ENCODE measurements at regions not wholly inside any gene's neighbourhood (a gene's known extent, or its start where the extent isn't known, plus 50 kb on each side); places are given as distances from the start of the nearest gene placed in this dataset.
"Not testable (repeated sequence)": the region's sequence is repeated elsewhere in the genome, so short reads cannot be mapped to it uniquely, and the experiment has no call there.

DNA sequence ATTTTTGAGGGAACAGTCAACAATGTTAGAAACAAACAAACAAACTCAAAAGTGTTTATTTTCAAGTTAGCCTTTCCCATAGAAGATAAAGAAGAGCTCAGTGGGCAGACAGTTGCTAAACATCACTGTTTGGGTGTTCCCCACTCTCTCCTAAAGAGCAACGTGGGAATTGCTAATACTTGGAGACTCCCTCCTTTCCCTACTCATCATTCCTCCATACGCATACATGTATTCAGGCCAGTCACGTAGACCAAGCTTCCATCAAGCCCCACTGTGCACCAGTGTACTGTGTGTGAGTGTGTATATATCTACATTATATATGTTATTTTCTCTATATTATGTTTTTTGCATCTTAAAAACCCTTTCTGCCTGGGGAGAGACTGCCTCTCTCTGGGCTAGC, 115.0 kb upstream of the EGFLAM start:
- no peak for DNase-seq

DNA sequence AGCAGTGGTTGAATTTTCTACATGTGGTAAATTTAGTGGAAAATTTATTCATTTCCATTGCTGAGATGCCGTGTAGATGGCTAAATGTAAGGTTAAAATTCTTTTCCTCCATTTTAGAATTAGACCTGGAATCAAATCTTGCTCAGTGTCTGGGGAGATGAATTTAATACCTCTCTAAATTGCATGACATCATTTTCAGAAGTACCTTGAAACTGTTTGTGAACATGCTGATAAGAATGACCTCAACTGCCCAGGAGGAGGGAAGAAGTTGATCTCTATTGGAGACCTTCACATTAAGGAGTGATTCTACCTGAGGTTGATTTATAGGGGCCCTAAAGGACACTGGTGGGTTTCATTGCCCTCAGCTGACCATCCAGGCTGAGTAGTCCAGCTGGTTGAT, 116.7 kb upstream of the EGFLAM start:
- DNase-seq = no peak

DNA sequence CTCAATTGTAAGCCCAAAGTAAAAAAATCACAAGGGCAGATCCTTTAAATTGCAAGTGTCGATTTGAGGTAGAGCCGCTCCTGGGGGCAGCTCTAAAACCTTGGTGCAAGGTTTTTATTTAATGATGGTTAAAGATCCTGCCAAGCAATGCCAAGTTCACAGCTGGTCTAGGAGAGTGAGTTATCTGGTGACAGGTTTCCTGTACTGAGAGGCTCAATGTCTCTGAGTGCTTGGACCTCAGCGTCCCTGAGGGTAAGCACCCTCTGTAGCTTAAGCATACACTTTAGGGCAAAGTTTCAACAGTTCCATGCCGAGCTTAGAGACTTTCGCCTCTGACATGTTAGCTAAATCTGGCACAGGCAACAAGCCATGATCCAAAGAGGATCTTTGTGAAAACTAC, 119.8 kb upstream of the EGFLAM start:
- DNase-seq = no peak

DNA sequence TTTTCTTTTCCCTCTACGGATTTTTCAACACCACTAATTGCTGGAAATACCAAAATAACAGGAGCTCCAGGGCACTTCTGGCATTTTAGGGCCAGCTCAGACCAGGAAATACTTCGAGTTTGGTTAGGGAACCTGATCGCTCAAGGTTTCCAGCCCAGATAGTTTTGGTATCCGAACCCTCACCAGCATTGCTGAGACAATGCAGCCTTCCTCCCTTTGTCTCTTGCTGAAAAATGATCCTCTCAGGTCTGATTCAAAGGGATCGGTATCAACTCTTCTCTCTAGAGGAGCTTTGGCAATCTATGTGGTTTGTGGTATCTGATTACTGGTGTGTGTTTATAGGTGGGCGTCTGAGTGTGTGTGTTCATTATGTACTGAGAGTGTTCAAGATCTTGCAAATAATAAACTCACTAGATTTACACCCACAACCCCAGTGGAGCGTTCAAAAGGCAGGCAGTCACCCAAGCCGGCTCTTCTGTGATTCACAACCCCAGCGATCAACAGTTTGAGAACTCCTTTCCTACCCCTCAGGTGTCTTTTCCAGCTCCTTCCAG, 122.8 kb upstream of the EGFLAM start:
- DNase-seq = no peak

DNA sequence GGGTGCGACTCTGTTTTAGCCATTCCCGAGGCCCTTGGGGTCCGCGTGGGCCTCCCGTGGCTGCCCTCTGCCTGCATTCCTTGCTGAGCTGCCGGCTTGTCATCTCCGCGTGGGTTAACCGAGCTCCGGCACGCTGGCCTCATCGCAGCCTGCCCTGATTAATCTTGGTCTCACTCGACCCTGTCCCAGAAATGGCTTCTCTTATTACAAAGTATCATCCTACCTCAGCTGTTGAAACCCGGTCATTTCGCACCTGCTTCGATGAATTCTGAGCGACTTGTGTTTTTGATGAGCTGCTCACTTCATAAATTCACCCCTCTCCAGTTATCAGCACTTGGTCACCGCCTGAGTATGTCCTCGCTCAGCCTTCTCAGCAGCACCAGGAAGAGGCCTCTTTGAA, 123.5 kb upstream of the EGFLAM start:
- DNase-seq = no peak

DNA sequence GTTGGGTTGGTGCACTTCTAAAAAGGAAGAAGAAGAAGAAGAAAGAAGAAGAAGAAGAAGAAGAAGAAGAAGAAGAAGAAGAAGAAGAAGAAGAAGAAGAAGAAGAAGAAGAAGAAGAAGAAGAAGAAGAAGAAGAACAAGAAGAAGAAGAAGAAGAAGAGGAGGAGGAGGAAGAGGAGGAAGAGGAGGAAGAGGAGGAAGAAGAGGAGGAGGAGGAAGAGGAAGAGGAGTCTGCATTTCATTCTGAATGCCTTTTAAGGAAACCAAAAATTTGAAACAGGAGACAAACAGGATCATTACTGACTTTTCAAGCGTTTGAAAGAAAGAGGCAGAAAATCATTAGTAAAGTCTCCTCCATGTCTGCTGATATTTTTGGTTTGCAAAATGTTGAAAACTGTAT, 124.1 kb upstream of the EGFLAM start:
- DNase-seq = not testable (repeated sequence)

DNA sequence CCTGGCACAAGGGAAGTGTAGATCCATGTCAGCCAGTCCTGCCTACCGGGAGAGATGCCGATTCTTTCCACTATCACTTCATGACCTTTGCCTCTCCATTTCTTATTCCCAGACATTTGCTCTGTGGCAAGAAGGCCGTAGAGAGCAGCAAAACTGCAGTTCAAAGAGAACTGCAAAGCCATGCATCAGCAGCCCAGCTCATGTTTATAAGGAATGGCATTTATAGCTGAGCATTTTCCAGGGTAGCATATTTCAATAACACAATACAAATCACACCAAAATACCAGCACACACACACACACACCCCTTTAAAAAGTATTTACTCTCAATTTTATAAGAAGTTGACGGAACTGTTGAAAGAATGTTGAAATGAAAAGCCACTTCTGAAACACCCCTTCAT, 126.7 kb upstream of the EGFLAM start:
- no peak for DNase-seq

DNA sequence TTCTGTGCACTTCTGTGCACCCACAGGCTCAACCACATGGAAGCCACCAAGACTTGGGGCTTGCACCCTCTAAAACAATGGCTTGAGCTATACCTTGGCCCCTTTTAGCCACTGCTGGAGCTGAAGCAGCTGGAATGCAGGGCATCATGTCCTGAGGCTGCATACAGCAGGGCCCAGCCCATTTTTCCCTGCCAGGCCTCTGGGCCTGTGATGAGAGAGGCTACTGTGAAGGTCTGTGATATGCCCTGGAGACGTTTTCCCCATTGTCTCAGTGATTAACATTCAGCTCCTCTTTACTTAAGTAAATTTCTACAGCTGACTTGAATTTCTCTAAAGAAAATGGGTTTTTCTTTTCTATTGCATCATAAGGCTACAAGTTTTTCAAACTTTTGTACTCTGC, 134.0 kb upstream of the EGFLAM start:
- DNase-seq = no peak

DNA sequence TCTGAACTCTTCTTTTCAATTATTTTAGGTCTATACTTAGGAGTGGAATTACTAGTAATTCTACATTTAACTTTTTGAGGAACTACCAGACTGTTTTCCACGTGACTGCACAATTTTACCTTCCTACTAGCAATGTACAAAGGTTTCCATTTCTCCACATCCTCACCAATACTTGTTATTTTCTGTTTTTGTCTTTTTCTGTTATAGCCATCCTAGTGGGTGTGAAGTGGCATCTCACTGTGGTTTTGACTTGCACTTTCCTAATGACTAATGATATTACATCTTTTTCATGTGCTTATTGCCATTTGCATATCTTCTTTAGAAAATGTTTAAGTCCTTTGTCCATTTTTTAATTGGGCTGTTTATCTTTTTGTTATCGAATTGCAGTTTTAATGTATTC, 136.9 kb upstream of the EGFLAM start:
- DNase-seq = no peak

DNA sequence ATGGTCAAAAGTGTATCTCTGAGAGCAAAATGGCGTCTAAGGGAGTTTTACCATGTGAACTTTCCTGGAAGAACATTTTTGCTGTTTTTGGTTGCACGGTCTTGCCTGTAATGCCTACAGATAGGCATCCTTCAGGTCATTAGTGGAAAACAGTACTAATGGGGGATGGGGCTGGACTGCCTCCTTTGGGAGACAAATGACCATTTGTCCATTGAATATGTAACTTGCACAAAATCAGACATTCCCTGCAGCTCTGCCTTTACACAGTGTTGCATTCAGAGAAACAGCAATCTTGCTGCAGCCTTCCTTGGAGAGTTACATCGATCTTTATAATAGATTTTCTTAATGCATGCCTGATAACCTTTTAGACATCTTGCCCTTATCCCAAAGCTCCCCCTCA, 138.5 kb upstream of the EGFLAM start:
- no peak for DNase-seq

DNA sequence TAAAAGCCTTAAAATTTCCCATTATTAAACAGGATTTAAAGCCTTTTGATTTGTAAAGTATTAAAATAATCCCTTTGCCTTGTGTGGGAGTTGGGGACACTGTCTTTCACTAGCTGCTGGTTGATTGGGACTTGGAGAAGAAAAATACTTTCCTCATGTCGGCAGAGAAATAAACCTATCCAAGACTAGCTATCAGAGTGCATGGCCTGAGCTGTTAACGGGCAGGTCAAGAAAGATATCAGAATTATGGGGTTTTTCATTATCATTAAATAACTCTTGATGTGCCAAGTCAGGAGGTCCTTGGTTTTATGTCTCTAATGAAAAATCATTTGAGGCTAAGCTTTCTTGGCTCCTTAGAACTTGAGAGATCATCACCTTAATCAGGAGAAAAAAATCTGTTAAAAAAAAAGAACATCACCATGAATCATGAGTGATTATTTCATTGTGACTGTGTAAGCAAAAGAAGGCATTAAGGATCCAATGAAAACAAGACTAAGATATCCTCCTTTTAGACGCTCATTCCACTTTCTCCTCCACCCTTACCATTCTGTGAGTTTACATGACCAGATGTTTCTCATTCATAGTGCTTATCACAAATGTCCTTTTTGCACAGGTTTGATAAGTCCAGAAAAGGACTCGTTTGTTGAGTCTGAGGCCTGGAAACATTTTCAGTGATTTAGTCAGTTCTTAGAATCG, 140.4 kb upstream of the EGFLAM start:
- DNase-seq = no peak

DNA sequence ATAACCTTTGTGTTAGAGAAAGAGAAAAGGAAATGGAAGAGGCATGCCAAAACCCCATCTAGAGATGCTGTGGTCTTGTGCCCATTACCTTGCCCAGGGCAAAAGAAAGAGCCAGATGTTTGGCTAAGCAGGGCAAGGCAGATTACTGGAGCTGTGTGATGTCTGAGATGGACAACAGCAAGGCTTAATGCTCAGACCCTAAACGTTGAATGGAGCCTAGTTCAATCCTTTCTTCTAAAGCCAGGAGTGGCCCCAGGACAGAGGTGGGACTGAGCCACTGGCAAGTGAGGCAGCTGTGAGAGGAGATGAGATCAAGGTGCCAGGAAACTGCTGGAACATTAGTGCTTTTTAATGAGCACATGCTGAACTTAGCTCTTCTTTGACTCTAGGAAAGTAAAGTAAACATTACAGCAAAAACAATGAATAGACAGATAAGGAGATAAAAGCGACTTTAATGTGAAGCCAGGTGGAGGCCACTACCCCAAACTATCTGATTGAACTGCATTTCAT, 143.0 kb upstream of the EGFLAM start:
- DNase-seq = no peak

DNA sequence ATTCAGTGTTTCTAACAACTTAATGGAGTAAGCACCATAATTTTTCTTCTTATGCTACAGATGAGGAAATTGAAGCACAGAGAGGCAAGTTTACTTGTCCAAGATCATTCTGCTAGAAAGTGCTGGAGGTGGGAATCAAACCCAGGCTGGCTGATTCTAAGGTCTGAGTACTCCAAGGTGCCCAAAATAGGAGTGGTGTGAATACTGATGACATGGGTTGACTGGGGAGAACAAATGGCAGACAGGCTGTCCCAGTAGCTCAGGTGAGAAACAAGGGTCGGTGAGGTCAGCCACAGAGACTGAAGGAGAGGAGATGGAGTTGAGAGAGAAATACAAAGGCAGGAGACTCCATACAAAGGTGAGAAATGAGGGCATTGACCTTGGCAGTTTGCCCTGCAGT, 144.5 kb upstream of the EGFLAM start:
- DNase-seq = no peak

DNA sequence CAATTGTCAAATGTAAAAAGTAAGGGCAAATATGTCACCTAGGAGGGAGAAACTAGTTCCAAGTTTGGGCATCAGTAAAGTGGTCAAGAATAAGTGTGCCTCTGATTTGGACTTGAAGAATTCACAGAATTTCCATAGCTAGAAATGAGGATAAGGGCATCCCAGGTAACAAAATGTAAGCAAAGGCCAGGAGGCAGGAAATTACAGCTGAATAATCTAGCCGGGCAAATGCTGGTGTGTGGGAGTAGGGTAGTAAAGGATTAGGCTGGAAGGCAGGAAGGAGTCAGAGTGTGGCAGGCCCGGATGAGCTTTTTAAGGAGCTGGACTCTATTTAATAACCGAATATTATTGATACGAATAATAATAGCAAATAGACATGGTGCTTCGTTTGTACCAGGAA, 144.9 kb upstream of the EGFLAM start:
- DNase-seq = no peak

DNA sequence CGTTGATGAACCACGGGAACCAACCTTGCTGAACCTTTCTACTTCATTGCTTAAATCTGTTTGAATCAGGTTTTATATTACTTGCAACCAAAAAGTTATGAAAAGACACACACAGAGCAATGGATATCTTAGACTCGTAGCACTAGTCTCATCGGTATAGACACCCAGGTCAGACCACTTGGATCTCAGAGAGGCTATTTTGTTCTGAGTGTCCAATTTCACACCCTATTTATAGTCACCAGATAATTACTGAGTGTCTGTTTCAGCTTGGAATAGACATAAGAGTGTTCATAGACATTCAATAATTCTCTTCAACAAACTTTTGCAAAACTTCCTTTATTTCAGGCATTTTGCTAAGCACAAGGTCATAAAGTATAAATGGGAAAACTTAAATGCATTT, 145.4 kb upstream of the EGFLAM start:
- DNase-seq = no peak

DNA sequence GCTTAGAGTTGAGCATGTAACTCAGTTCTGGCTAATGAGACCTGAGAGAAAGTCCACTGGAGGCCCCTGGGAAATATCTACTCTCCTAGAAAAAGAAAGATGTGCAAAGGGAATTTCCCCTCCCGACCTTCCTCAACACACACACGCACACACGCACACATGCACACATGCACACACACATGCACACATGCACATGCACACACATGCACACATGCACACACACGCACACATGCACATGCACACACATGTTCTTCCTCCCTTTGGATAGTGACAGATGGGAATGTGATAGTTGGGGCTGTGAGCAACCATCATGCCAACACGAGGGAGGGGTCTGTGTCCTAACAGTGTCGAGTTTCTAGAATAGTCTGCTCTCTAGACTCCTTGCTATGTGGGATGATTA, 148.2 kb upstream of the EGFLAM start:
- DNase-seq = no peak

DNA sequence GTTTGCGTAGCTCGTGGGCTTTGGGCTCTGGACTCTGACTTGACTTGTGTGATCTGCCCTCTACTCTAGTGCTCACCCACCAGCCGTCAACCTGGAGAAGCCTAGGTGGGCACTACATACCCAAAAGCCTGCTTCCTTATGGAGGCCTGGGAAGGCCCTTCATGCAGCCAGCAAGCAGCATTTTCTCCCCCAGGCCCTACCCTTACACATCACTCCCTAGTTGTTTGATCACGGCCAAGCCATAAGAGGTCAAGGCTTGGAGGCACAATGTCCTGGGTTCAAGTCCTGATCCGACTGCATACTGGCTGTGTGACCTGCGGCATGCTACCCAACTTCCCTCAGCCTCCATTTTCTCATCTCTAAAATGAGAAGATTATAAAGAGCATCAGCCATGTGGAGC, 151.3 kb upstream of the EGFLAM start:
- DNase-seq = no peak

DNA sequence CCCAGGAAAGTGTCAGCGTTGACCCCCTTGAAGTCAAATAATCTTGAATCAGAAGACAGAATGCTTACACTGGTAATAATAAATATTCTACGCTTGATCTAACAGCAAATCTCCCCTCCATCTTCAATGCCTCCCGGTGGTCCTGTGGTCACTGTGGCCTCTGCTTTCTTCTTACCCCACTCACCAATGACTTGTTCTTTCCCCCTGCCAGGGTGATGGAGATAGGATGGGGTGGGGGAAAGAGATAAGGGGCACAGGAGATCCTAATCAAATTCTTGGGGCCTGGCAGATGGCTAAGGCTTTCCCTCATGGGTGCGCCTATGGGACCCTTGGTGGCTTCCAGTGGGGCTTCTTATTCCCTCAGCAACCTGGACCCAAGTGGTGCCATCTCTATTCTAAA, 152.6 kb upstream of the EGFLAM start:
- DNase-seq = no peak

DNA sequence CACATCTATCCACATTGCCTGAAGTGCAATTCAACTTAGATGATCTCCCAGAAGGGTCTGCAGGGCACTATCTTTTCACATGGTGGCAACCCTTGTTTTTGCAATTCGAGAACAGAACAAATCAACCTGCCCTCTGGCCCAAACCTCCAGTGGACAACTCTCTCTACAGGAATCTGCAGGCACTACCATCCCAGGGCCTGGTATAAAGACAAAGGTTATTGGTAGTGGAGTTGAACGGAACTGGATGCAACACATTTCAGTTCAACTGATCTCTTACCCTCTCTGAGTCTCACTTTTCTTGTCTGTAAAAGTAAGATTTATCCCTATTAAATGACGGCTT, 153.2 kb upstream of the EGFLAM start:
- no peak for DNase-seq

DNA sequence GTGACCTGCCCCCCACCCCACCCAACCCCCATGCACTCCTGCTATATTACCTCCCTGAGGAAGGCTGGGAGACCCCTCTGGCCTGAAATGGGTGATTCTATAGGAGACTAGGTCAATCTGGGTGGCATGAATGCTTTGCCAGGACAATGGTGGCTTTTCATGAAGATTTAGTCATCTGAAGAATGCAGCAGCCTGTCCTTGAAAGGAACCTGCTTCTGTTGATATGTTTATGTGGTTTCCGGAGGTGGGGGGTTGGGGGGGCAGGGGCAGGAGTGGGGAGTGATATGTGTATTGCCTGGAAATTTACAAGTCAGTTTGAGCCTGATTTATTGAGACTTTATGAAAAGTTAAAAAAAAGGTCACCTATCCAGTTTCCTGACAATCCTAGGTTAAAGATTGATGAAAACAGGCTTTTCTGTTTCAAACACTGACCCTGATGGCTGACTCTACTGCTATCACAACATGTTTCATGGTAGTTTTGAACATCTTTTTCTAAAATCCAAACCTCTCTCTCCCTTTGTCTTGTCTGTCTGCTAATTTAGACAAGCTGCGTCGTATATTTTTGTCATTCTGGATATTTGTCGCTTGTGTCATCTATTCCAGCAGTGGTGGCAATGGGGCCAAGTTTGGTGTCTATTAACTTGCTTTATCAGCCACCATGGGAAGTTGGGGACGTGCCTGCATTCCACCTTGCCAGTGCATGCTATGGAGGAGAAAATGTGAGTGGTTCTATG, 153.7 kb upstream of the EGFLAM start:
- DNase-seq = no peak

DNA sequence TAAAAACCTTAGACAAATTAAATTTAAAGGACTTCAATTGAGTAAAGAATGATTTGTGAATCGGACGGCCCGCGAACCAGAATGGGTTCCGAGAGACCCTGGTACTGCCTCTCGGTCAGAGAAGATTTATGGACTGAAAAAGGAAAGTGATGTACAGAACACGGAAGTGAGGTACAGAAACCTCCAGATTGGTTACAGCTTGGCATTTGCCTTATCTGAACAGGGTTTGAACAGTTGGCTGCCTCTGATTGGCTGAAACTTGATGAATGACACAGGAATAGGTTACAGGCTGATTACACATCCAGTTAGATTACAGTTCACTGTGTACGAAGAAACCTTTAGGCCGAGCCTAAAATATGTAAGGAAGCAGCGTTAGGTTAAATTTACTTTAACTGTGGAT, 156.5 kb upstream of the EGFLAM start:
- DNase-seq = no peak

DNA sequence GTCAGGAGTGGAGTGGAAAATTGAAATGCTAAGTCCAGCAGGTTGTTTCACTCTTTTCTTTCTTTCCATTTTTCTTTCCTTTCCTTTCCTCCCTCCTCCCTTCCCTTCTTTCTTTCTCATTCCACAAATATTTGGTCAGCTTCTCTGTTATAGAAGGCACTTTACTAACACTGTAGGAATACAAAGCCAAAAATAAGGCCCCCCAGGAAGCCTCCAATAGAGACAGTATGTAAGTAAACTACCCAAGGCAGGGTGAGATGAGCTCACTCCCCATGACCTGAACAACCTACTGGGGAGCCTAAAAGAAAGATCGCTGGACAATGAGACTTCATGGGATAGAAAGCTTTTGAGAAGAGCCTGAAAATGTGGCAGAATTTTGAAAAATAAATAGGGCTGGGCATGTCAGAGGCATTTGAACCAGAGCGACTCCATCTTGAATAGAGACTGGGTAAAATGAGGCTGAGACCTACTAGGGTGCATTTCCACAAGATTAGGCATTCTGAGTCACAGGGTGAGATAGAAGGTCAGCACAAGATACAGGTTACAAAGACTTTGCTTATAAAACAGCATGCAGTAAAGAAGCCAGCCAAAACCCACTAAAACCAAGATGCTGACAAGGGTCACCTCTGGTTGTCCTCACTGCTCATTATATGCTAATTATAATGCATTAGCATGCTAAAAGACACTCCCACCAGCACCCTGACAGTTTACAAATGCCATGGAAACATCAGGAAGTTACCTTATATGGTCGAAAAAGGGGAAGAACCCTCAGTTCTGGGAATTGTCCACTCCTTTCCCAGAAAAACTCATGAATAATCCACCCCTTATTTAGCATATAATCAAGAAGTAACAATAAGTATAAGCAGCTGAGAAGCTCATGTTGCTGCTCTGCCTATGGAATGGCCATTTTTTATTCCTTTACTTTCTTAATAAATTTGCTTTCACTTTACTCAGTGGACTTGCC, 158.9 kb upstream of the EGFLAM start:
- no peak for DNase-seq

DNA sequence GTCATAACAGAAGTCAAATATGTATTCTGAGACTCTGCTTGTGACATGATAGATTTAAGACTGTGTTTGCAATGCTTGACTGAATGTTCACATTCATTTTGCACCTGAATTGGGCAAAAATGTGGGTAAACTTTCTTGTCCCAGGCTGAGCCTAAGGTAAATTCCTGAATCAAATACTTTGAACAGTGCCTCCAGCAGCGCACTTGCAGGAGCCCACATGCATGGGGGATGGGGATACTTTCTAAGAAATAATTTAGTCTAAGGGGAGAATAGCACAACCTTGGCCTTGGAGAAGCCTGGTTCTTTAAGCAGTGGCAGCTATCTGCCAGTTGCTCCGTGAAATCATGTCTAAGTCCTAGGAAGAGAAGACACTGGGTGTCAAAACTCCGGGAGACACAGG, 163.5 kb upstream of the EGFLAM start:
- DNase-seq = no peak
